Neural progenitor cell (in vitro differentiated cells): ENCODE measurements at regions not wholly inside any gene's neighbourhood (a gene's known extent, or its start where the extent isn't known, plus 50 kb on each side); places are given as distances from the start of the nearest gene placed in this dataset.

Experiments
- CTCF ChIP-seq: fragments of 200-600 bp; sonication (generic); IDR thresholded peaks from 2 replicates; pipeline ENCODE4 v1.5.1; 2017; ENCODE audit warnings: antibody characterized with exemption, mild to moderate bottlenecking
- EZH2 ChIP-seq: fragments of 200-600 bp; sonication (generic); IDR thresholded peaks from 2 replicates; pipeline ENCODE4 v1.6.1; 2017; ENCODE audit warnings: antibody characterized with exemption, mild to moderate bottlenecking, moderate library complexity
- EZH2phosphoT487 ChIP-seq: fragments of 200-600 bp; sonication (generic); IDR thresholded peaks from 2 replicates; pipeline ENCODE4 v1.6.1; 2017; ENCODE audit warnings: antibody characterized with exemption

- TF ChIP-seq CTCF = no peak
- TF ChIP-seq EZH2 = no peak
- no peak for TF ChIP-seq EZH2phosphoT487
Measured at GRCh38 chr13:47454986-47455385, 546.1 kb downstream of the SUCLA2 start.
